ENCODE measurements at regions not wholly inside any gene's neighbourhood (a gene's known extent, or its start where the extent isn't known, plus 50 kb on each side); places are given as distances from the start of the nearest gene placed in this dataset.

- Histone ChIP-seq H2BK5ac (ENCODE audit: low read depth, low read length, poor library complexity, severe bottlenecking) (no peak overlapping the region), H3K56ac (ENCODE audit: extremely low read depth, insufficient read depth, low read length) (no peak overlapping the region), H3K79me1 (ENCODE audit: low read depth in 1 of 2, low read length in 2 of 2) (no peaks in the 10 kb centered on the region), H4K20me1 (ENCODE audit: insufficient read depth, low read length) (no peaks in the 10 kb centered on the region), H2AK5ac (ENCODE audit: low read depth, low read length) (no peak overlapping the region), H2AK9ac (replicated peaks; ENCODE audit: low read depth, low read length, poor library complexity) (no peak overlapping the region), H2AFZ (replicated peaks; ENCODE audit: low read length, poor library complexity) (no peak overlapping the region), H3K36me3 (ENCODE audit: control insufficient read depth, insufficient read depth, low read length) (no peaks in the 10 kb centered on the region), H3K14ac (replicated peaks; ENCODE audit: low read depth, low read length) (no peak overlapping the region), H3K9ac (ENCODE audit: low read depth, low read length) (no peak overlapping the region), H3K4me2 (ENCODE audit: low read depth, low read length) (no peak overlapping the region), H3K9me1 (ENCODE audit: insufficient read depth, low read length) (no peaks in the 10 kb centered on the region), H4K8ac (ENCODE audit: low read depth in 2 of 2, low read length in 2 of 2) (no peak overlapping the region), H3K9me3 (ENCODE audit: control insufficient read depth, insufficient read depth, low read length) (no peaks in the 10 kb centered on the region), H3K27me3 (ENCODE audit: control insufficient read depth, insufficient read depth, low read length) (no peaks in the 10 kb centered on the region), H3K4ac (ENCODE audit: low read depth, low read length) (no peak overlapping the region), H2BK15ac (ENCODE audit: low read depth, low read length) (no peak overlapping the region), H2BK120ac (ENCODE audit: low read depth, low read length) (no peak overlapping the region), H4K91ac (ENCODE audit: insufficient read depth, low read depth, low read length) (no peak overlapping the region), H3K4me1 (ENCODE audit: control insufficient read depth, insufficient read depth, low read length) (no peaks in the 10 kb centered on the region), H3K4me3 (ENCODE audit: insufficient read depth, low read depth, low read length) (no peak overlapping the region), H3K23ac (ENCODE audit: low read depth, low read length) (no peak overlapping the region), H3K27ac (ENCODE audit: insufficient read depth, low read length) (no peak overlapping the region), H3K18ac (ENCODE audit: low read depth, low read length) (no peak overlapping the region), H2BK20ac (ENCODE audit: low read depth, low read length) (no peak overlapping the region), H4K5ac (ENCODE audit: low read depth, low read length) (no peak overlapping the region)
- ATAC-seq (ENCODE audit: low read depth) (no peak), DNase-seq (no peak)
- no CpG with 5 or more reads among the region's 2 CpGs for WGBS, 2 experiments (ENCODE audit: extremely low coverage in 2 of 2, insufficient read length in 1 of 2)
- POLR2A ChIA-PET (ENCODE audit: unreplicated experiment), result no interaction called here
- intact Hi-C loops (cut with micrococcal nuclease) (no loop called here), dilution Hi-C loops (cut with HindIII; ENCODE audit: low sequenced_read_pairs, unreplicated experiment) (no loop called here), in situ Hi-C loops (cut with MboI; ENCODE audit: low sequenced_read_pairs) (no loop called here)
- no peak for TF ChIP-seq SMC3 (IDR thresholded peaks at IDR 0.05; ENCODE audit: low read depth, low read length)
- no peak for TF ChIP-seq RAD21 (IDR thresholded peaks at IDR 0.05; ENCODE audit: low read length)
- TF ChIP-seq CTCF (conservative IDR thresholded peaks at IDR 0.05; ENCODE audit: low read depth, low read length), result no peak
- TF ChIP-seq ELK1 (IDR thresholded peaks at IDR 0.05; ENCODE audit: borderline replicate concordance, low read depth, low read length), result no peak
- no peak for TF ChIP-seq CEBPB (IDR thresholded peaks at IDR 0.05; ENCODE audit: low read depth, low read length)
- no peak for TF ChIP-seq NFE2L2 (IDR thresholded peaks at IDR 0.05; ENCODE audit: low read depth, low read length)
- no peak for TF ChIP-seq MAZ (IDR thresholded peaks at IDR 0.05; ENCODE audit: borderline replicate concordance, low read depth, low read length)
- no peak for TF ChIP-seq RFX5 (IDR thresholded peaks at IDR 0.05; ENCODE audit: low read depth, low read length)
- no peak for TF ChIP-seq BHLHE40 (IDR thresholded peaks at IDR 0.05; ENCODE audit: low read depth, low read length)
- no peak for TF ChIP-seq CHD1 (IDR thresholded peaks at IDR 0.05; ENCODE audit: low read depth, low read length)
- CTCF ChIA-PET, result no interaction called here
- no TSS peak for BruUV-seq (replicated peaks)
Observed at GRCh38 chrX:124726292-124726691, 379.9 kb downstream of the SH2D1A start.
